NCI-H69 (cell line): ENCODE measurements at regions not wholly inside any gene's neighbourhood (a gene's known extent, or its start where the extent isn't known, plus 50 kb on each side); places are given as distances from the start of the nearest gene placed in this dataset.
"Not testable (repeated sequence)": the region's sequence is repeated elsewhere in the genome, so short reads cannot be mapped to it uniquely, and the experiment has no call there.

Source experiments
- DNase-seq: peaks from one replicate; lab custom pipeline; 2025; lab: John Stamatoyannopoulos, UW

- DNase-seq, result no peak
Observed at GRCh38 chr12:28023156-28023887, 50.8 kb upstream of the PTHLH start.

- DNase-seq, result no peak
Observed at GRCh38 chr12:28024231-28024995, 51.9 kb upstream of the PTHLH start.

- no peak for DNase-seq
Observed at GRCh38 chr12:28025821-28026505, 53.4 kb upstream of the PTHLH start.

GRCh38 chr12:28026701-28027100 lies 54.2 kb upstream of the PTHLH start:
- no peak for DNase-seq

- DNase-seq, result no peak
Observed at GRCh38 chr12:28027328-28027727, 54.8 kb upstream of the PTHLH start.

GRCh38 chr12:28027947-28028724 lies 55.6 kb upstream of the PTHLH start:
- no peak for DNase-seq

GRCh38 chr12:28032811-28033537 lies 60.4 kb upstream of the PTHLH start:
- no peak for DNase-seq

GRCh38 chr12:28033538-28033915 lies 61.0 kb upstream of the PTHLH start:
- no peak for DNase-seq

GRCh38 chr12:28034271-28034670 lies 61.7 kb upstream of the PTHLH start:
- DNase-seq, result no peak

GRCh38 chr12:28035500-28035899 lies 63.0 kb upstream of the PTHLH start:
- peak; percentile 24 for DNase-seq

- DNase-seq, result no peak
Observed at GRCh38 chr12:28036940-28037339, 64.4 kb upstream of the PTHLH start.

GRCh38 chr12:28040246-28040645 lies 67.7 kb upstream of the PTHLH start:
- DNase-seq, result no peak

- not testable (repeated sequence) for DNase-seq
Observed at GRCh38 chr12:28046600-28046999, 74.1 kb upstream of the PTHLH start.

GRCh38 chr12:28050606-28051005 lies 78.1 kb upstream of the PTHLH start:
- DNase-seq, result no peak

GRCh38 chr12:28051516-28052354 lies 79.2 kb upstream of the PTHLH start:
- DNase-seq, result no peak

- DNase-seq, result no peak
Observed at GRCh38 chr12:28053564-28053963, 81.0 kb upstream of the PTHLH start.

GRCh38 chr12:28054583-28054982 lies 82.0 kb upstream of the PTHLH start:
- no peak for DNase-seq

- no peak for DNase-seq
Observed at GRCh38 chr12:28057856-28058615, 85.5 kb upstream of the PTHLH start.

- no peak for DNase-seq
Observed at GRCh38 chr12:28059220-28059619, 86.7 kb upstream of the PTHLH start.

- DNase-seq, result no peak
Observed at GRCh38 chr12:28059668-28060067, 87.1 kb upstream of the PTHLH start.
